GM12891 (cell line): ENCODE measurements at regions not wholly inside any gene's neighbourhood (a gene's known extent, or its start where the extent isn't known, plus 50 kb on each side); places are given as distances from the start of the nearest gene placed in this dataset.

ENCODE experiments used
- PAX5 ChIP-seq: IDR thresholded peaks from 2 replicates; pipeline ENCODE4 v1.6.1; 2011; ENCODE audit warnings: low read length, moderate library complexity, mild to moderate bottlenecking; ENCODE audit not compliant: insufficient read depth, severe bottlenecking
- POLR2A ChIP-seq: IDR thresholded peaks from 2 replicates; pipeline ENCODE4 v1.6.1; 2011; ENCODE audit warnings: low read depth, low read length, control low read depth
- TAF1 ChIP-seq: IDR thresholded peaks from 2 replicates; pipeline ENCODE4 v1.6.1; 2011; ENCODE audit warnings: low read depth, low read length, control low read depth

GRCh38 chr5:63500242-63500641, 462.0 kb downstream of the HTR1A start:
- TF ChIP-seq POLR2A = no peak
- TF ChIP-seq PAX5 = no peak
- no peak for TF ChIP-seq TAF1
